ENCODE measurements at regions not wholly inside any gene's neighbourhood (a gene's known extent, or its start where the extent isn't known, plus 50 kb on each side); places are given as distances from the start of the nearest gene placed in this dataset.
A peak's percentile ranks its signal among the peaks of the same experiment; 100 is the strongest.
"Not testable (repeated sequence)": the region's sequence is repeated elsewhere in the genome, so short reads cannot be mapped to it uniquely, and the experiment has no call there.

GRCh38 chr11:34830648-34831047 lies 85.5 kb downstream of the APIP start:
- intact Hi-C loops (cut with DNase I) = no loop called here
- peak in 5 of 10 donors; percentile 20 to 88 (median 40) for DNase-seq

- intact Hi-C loops (cut with DNase I) = no loop called here
These were observed 86.1 kb downstream of the APIP start for GRCh38 chr11:34830035-34830434.

DNA sequence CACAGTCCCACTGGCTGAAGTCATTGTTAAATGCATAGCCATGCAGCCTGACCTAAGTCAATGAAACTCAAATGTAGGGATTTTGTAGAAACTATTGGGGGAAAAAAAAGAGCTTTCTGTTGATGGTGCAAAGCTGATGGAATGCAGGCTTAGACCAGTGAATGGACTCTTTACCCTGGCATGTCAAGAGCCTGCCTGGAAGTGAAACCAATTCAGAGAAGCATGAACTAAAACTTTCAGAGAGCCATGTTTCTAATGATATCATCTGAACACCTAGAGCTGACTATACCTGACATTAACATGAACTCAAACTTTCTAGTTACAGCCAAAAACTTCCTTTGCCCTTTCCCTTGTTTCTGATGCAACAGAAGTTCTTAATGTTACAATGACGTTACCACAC lies 89.0 kb downstream of the APIP start:
- no peak for DNase-seq
- intact Hi-C loops (cut with DNase I) = no loop called here

More at GRCh38 chr11:34830035-34830434, 86.1 kb downstream of the APIP start:
- peak in 1 of 10 donors; percentile 55 for DNase-seq

- intact Hi-C loops (cut with DNase I) = no loop called here
- DNase-seq = no peak
These were observed 89.8 kb downstream of the APIP start for GRCh38 chr11:34826384-34826726.

DNA sequence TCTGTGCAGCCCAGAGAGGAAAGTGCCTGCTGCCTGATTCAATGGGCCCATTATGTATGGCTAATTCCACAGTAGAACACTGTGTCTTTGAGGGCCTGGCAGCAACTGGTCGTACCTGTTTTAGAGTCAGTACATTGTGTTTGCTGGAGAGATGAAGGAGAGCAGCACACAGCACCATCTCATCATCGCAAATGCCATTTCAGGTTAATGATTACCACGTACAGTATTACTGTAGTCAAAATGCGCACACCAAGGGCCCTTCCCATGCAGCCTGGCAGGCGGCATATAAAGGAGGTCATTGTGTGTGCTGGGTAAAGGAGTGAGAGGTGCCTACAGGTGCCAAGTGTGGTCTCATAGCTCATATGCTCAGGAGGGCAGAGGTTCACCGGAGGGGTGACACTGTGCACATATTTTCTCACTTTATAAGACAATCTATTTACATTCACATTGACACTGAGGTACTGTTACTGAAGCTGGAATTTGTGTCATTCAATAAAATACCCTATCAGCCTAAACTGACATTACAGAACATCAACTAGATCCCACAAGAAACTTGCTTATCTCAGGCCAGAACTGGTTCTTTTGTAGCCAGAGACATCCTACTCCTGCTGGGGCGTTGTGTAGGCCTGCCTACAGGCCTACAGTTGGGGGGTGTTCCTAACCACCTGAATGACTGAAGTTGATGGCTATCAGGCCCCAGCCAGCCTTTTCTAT lies 90.4 kb downstream of the APIP start:
- DNase-seq = peak in 3 of 10 donors; percentile 24 to 75 (median 27)
- intact Hi-C loops (cut with DNase I) = no loop called here

GRCh38 chr11:34825315-34825669 lies 90.9 kb downstream of the APIP start:
- intact Hi-C loops (cut with DNase I) = no loop called here
- no peak for DNase-seq

GRCh38 chr11:34824425-34824824 lies 91.8 kb downstream of the APIP start:
- intact Hi-C loops (cut with DNase I) = no loop called here
- no peak for DNase-seq

- peak in 1 of 10 donors; percentile 51 for DNase-seq
- intact Hi-C loops (cut with DNase I) = no loop called here
These were observed 92.5 kb downstream of the APIP start for GRCh38 chr11:34823639-34824038.

GRCh38 chr11:34823197-34823596 lies 93.0 kb downstream of the APIP start:
- DNase-seq = no peak
- intact Hi-C loops (cut with DNase I) = no loop called here

- intact Hi-C loops (cut with DNase I) = no loop called here
- DNase-seq = no peak
These were observed 96.3 kb downstream of the APIP start for GRCh38 chr11:34819740-34820482.

GRCh38 chr11:34817812-34818211 lies 98.4 kb downstream of the APIP start:
- DNase-seq; intact Hi-C loops (cut with DNase I): not testable (repeated sequence)

- intact Hi-C loops (cut with DNase I) = no loop called here
- no peak for DNase-seq
These were observed 99.4 kb downstream of the APIP start for GRCh38 chr11:34816698-34817213.

DNA sequence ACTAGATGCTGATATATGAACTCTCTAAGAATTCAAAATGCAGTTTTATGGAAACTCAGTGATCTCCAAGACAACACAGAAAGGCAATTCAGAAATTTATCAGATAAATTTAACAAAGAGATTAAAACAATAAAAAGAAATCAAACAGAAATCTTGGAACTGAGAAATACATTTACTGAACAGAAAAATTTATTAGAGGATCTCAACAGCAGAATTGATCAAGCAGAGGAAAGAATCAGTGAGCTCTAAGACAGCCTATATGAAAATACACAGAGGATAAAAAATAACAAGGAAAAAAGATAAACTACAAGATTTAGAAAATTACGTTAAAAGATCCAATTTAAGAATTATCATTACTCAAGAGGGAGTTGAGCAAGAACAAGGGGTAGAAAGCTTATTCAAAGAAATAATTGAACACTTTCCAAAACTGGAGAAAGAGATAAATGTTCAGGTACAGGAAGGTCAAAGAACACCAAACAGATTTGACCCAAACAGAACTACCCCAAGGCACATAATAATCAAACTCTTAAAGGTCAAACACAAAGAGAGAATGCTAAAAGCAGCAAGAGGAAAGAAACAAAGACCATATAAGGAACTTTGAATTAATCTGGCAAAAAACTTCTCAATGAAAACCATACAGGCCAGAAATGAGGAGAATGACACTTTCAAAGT lies 103.1 kb downstream of the APIP start:
- DNase-seq = no peak
- intact Hi-C loops (cut with DNase I) = no loop called here

DNA sequence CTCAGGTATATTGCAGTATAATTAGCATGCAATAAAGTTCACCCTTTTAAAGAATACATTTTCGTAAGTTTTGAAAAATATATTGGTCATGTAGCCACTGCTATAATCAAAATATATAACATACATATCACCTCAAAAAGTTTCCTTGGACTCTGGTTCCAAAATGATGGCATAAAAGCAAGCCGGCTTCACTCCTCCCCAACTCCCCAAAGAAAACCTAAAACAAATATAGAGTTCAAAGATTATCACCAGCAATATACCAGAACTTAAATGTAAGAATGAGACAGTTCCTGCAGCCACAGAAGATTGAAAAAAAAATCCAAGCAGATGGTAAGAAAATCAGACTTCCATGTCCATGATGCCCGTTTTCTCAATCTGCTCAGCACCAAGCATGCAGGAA lies 104.3 kb downstream of the APIP start:
- no peak for DNase-seq
- intact Hi-C loops (cut with DNase I) = no loop called here

GRCh38 chr11:34810107-34810562 lies 106.0 kb downstream of the APIP start:
- intact Hi-C loops (cut with DNase I) = no loop called here
- no peak for DNase-seq

DNA sequence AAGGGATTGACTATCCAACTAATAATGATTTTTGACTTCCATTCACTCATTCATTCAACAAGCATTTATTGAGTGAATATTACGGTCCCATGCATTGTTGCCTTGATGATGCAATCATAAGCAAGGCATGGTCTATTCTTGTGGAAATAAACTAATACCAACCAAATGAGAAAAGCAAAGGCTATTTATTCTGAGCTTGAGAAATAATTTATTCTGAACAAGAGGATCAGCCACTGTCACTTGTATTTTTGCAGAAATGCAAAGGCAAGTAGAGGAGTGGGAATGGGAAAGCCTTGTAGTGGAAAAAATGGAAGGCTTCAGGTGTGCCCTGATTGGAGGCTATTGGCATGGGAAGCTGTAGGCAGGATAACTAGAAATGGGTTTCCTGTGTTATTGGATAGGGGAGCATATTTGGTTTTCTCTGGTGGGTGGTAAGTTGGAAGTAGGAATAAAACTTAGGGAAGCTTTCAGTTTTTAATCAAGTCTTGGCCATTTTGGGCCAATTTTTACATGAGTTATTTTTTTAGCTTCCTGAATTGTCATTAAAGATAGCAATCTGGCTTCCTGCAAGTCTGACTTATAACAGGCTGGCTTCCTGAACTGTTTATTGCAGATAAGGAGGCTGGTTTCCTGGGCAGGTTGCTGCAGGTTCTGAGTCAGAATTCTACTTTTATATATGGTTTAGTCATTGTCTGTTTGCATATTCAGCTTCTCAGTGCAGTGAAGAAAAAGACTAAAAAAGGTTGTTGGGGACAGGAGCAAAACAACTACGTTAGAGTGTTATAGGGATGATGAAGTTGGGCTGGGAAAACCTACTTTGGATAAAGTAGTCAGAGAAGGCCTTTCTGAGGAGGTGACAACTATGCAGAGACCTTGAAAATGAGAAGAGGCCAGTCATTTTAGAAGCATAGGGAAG lies 106.7 kb downstream of the APIP start:
- intact Hi-C loops (cut with DNase I) = no loop called here
- DNase-seq = peak in 1 of 10 donors; percentile 11

- intact Hi-C loops (cut with DNase I) = no loop called here
- no peak for DNase-seq
These were observed 109.3 kb downstream of the APIP start for GRCh38 chr11:34806875-34807274.

DNA sequence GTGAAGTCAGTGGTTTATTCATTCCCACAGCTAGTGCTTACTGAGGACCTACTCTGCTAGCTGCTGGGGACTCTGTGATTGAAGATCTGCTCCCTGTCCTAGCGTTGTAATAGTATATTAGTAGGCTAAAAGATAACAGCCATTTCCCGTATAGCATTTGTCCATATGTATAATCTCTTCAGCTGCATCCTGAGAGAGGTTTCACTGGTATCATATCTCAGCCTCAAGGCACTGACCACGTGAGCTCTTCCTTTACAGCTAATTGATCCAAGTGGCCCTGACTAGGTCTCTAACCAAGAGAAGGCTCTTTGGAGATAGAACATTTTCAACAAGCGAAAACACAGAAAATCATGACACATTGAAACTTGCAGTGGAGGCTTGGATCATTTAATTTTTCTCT lies 110.2 kb downstream of the APIP start:
- no peak for DNase-seq
- intact Hi-C loops (cut with DNase I) = no loop called here

DNA sequence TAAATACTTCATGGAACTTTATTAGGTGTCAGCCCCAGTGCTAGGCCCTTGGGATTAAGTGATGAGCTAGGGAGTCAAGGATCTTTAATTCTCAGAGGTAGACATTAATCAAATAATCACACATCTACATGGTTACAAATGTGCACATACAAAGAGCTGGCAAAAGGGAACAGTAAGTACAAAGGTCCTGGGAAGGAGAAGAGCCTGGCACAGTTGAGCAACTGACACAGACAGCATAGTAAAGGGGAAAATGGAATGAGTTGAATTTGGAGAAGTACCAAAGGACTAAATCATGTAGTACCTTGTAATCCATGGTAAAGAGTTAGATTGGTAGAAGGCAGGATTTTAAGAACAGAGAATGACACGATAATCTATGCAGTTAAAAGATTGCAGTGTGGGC lies 116.3 kb downstream of the APIP start:
- DNase-seq = no peak
- intact Hi-C loops (cut with DNase I) = no loop called here

DNA sequence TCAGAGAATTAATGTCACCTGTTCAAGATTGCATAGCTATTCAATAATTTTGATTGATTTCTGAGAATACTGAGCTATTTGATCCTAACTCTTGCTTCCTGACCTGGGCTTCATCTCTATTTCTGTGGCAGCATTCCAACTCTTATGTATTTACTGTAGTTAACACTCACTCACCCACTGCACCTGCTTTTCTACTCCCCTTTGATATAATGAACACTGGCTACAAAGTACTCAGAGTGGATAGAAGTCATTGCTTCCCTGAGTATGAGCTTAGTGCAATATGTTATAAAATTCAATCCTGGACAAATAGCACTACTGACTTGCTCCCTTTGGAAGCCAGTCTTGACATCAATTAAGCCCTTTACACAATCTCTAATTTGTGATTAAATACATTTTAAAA lies 117.2 kb downstream of the APIP start:
- DNase-seq = no peak
- intact Hi-C loops (cut with DNase I) = no loop called here

Measured in posterior cingulate gyrus (tissue), 11 donors.